WTC11 (cell line): ENCODE measurements at regions not wholly inside any gene's neighbourhood (a gene's known extent, or its start where the extent isn't known, plus 50 kb on each side); places are given as distances from the start of the nearest gene placed in this dataset.
"Not testable (repeated sequence)": the region's sequence is repeated elsewhere in the genome, so short reads cannot be mapped to it uniquely, and the experiment has no call there.

Experiments
- ATAC-seq: fragments of 200-7000 bp; cut with Tn5 transposase; 2 replicates; pipeline ENCODE4 v1.10.0; 2021; ENCODE audit warnings: mild to moderate bottlenecking, moderate library complexity
- CTCF ChIA-PET: fragments of 300-600 bp; sonication (Branson Sonifier 250); formaldehyde crosslinking; loops from one replicate; lab custom pipeline; 2021; ENCODE audit warnings: antibody characterized with exemption; lab: Charles Lee
- POLR2A ChIA-PET: fragments of 350-600 bp; sonication (Branson Sonifier 250); formaldehyde crosslinking; loops from one replicate; lab custom pipeline; 2021; ENCODE audit warnings: antibody characterized with exemption; lab: Charles Lee
- DNase-seq: peaks from one replicate; pipeline ENCODE4 v3.0.0; 2021; ENCODE audit warnings: low spot score
- H3K27ac Mint-ChIP-seq: 2 replicates; pipeline ENCODE4 v1.8.0; 2021; ENCODE audit warnings: mixed read lengths
- H3K27me3 Mint-ChIP-seq: 2 replicates; pipeline ENCODE4 v1.8.0; 2021; ENCODE audit warnings: low read depth, mild to moderate bottlenecking, moderate library complexity, mixed read lengths
- H3K36me3 Mint-ChIP-seq: 2 replicates; pipeline ENCODE4 v1.8.0; 2021; ENCODE audit warnings: mixed read lengths
- H3K4me1 Mint-ChIP-seq: 2 replicates; pipeline ENCODE4 v1.8.0; 2022; ENCODE audit warnings: mixed read lengths
- H3K4me3 Mint-ChIP-seq: 2 replicates; pipeline ENCODE4 v1.8.0; 2021; ENCODE audit warnings: mild to moderate bottlenecking, moderate library complexity, mixed read lengths
- H3K9me3 Mint-ChIP-seq: 2 replicates; pipeline ENCODE4 v1.8.0; 2021; ENCODE audit warnings: mixed read lengths
- ATF1 ChIP-seq: sonication (generic); formaldehyde crosslinking; IDR thresholded peaks from 2 replicates; pipeline ENCODE4 v1.8.1; 2023; ENCODE audit warnings: mild to moderate bottlenecking, moderate library complexity, missing genetic modification reagents
- ATF6 ChIP-seq: sonication (generic); formaldehyde crosslinking; IDR thresholded peaks from 2 replicates; pipeline ENCODE4 v1.8.1; 2023; ENCODE audit warnings: mild to moderate bottlenecking, missing genetic modification reagents
- CBFB ChIP-seq: sonication (generic); formaldehyde crosslinking; IDR thresholded peaks from 2 replicates; pipeline ENCODE4 v1.8.1; 2022; ENCODE audit warnings: mild to moderate bottlenecking, low read depth, missing genetic modification reagents
- CREB1 ChIP-seq: sonication (generic); formaldehyde crosslinking; IDR thresholded peaks from 2 replicates; pipeline ENCODE4 v1.8.0; 2023; ENCODE audit warnings: mild to moderate bottlenecking, missing genetic modification reagents
- ESRRA ChIP-seq: sonication (generic); formaldehyde crosslinking; IDR thresholded peaks from 2 replicates; pipeline ENCODE4 v1.8.1; 2022; ENCODE audit warnings: mild to moderate bottlenecking, missing genetic modification reagents, borderline replicate concordance
- FOXJ3 ChIP-seq: sonication (generic); formaldehyde crosslinking; IDR thresholded peaks from 2 replicates; pipeline ENCODE4 v1.9.0; 2021; ENCODE audit warnings: missing genetic modification reagents, mild to moderate bottlenecking, borderline replicate concordance
- FOXP4 ChIP-seq: sonication (generic); formaldehyde crosslinking; IDR thresholded peaks from 2 replicates; pipeline ENCODE4 v1.8.0; 2022; ENCODE audit warnings: mild to moderate bottlenecking, missing genetic modification reagents
- HMGA2 ChIP-seq: fragments of 250-450 bp; sonication (Bioruptor Pico); IDR thresholded peaks from 2 replicates; pipeline ENCODE4 v1.4.0; 2021; ENCODE audit warnings: mild to moderate bottlenecking, moderate library complexity
- KAT7 ChIP-seq: sonication (generic); formaldehyde crosslinking; IDR thresholded peaks from 2 replicates; pipeline ENCODE4 v1.8.1; 2023; ENCODE audit warnings: missing genetic modification reagents, mild to moderate bottlenecking, borderline replicate concordance
- MXD4 ChIP-seq: fragments of 250-450 bp; sonication (Bioruptor Pico); IDR thresholded peaks from 2 replicates; pipeline ENCODE4 v1.8.0; 2021; ENCODE audit warnings: mild to moderate bottlenecking, moderate library complexity, borderline replicate concordance
- MYBL2 ChIP-seq: sonication (generic); formaldehyde crosslinking; IDR thresholded peaks from 2 replicates; pipeline ENCODE4 v1.8.1; 2023; ENCODE audit warnings: mild to moderate bottlenecking, moderate library complexity, missing genetic modification reagents
- NFATC4 ChIP-seq: fragments of 250-450 bp; sonication (Bioruptor Pico); IDR thresholded peaks from 2 replicates; pipeline ENCODE4 v1.9.0; 2021; ENCODE audit warnings: mild to moderate bottlenecking
- PRRX2 ChIP-seq: fragments of 250-450 bp; sonication (Bioruptor Pico); IDR thresholded peaks from 2 replicates; pipeline ENCODE4 v1.8.0; 2021; ENCODE audit warnings: mild to moderate bottlenecking
- SOX15 ChIP-seq: fragments of 250-450 bp; sonication (Bioruptor Pico); IDR thresholded peaks from 2 replicates; pipeline ENCODE4 v1.9.0; 2021; ENCODE audit warnings: mild to moderate bottlenecking
- TEAD1 ChIP-seq: sonication (generic); formaldehyde crosslinking; IDR thresholded peaks from 2 replicates; pipeline ENCODE4 v1.8.0; 2022; ENCODE audit warnings: mild to moderate bottlenecking, missing genetic modification reagents
- TP53 ChIP-seq: sonication (generic); formaldehyde crosslinking; IDR thresholded peaks from 2 replicates; pipeline ENCODE4 v1.8.1; 2023; ENCODE audit warnings: mild to moderate bottlenecking, missing genetic modification reagents
- ZNF423 ChIP-seq: fragments of 250-450 bp; sonication (Bioruptor Pico); IDR thresholded peaks from 2 replicates; pipeline ENCODE4 v2.1.2; 2022; ENCODE audit warnings: mild to moderate bottlenecking, moderate library complexity
- ZNF532 ChIP-seq: fragments of 250-450 bp; sonication (Bioruptor Pico); IDR thresholded peaks from 2 replicates; pipeline ENCODE4 v1.9.0; 2021; ENCODE audit warnings: mild to moderate bottlenecking, borderline replicate concordance

GRCh38 chr9:79492092-79493009, 79.4 kb upstream of the TLE4 start (continued):
- TF ChIP-seq ZNF532 (no peak), KAT7 (CRISPR knock-in tag) (no peak), ZNF423 (CRISPR knock-in tag) (no peak), HMGA2 (CRISPR knock-in tag) (no peak), CREB1 (no peak), PRRX2 (CRISPR knock-in tag) (no peak), ESRRA (no peak), MYBL2 (CRISPR knock-in tag) (no peak), MXD4 (no peak)

- H3K4me1 Mint-ChIP-seq: peaks cover 11% of the 10 kb centered on the region
- DNase-seq, H3K27ac Mint-ChIP-seq, ATAC-seq, H3K36me3 Mint-ChIP-seq, H3K27me3 Mint-ChIP-seq, CTCF ChIA-PET, POLR2A ChIA-PET, H3K4me3 Mint-ChIP-seq: not testable (repeated sequence)
- peaks cover 11% of the 10 kb centered on the region for H3K9me3 Mint-ChIP-seq
These were observed 71.4 kb upstream of the TLE4 start for GRCh38 chr9:79500196-79500864.

- peaks cover 11% of the 10 kb centered on the region for H3K4me1 Mint-ChIP-seq
- DNase-seq: no peak
- H3K27me3 Mint-ChIP-seq: no peaks in the 10 kb centered on the region
- TF ChIP-seq FOXP4 (CRISPR knock-in tag) (no peak), ATF1 (CRISPR knock-in tag) (no peak), FOXJ3 (CRISPR knock-in tag) (no peak), SOX15 (CRISPR knock-in tag) (no peak), TP53 (CRISPR knock-in tag) (no peak), CBFB (CRISPR knock-in tag) (no peak), ATF6 (CRISPR knock-in tag) (no peak), ZNF423 (CRISPR knock-in tag) (no peak), TEAD1 (CRISPR knock-in tag) (no peak), NFATC4 (no peak)
- H3K27ac Mint-ChIP-seq: no peak overlapping the region
- ChIA-PET POLR2A (no interaction called here), CTCF (no interaction called here)
- no peak overlapping the region for H3K4me3 Mint-ChIP-seq
- no peak for ATAC-seq
- peaks cover 7% of the 10 kb centered on the region for H3K36me3 Mint-ChIP-seq
- H3K9me3 Mint-ChIP-seq: peaks cover 11% of the 10 kb centered on the region
These were observed 70.2 kb upstream of the TLE4 start for GRCh38 chr9:79501546-79501945.
